ENCODE measurements at regions not wholly inside any gene's neighbourhood (a gene's known extent, or its start where the extent isn't known, plus 50 kb on each side); places are given as distances from the start of the nearest gene placed in this dataset.

DNA sequence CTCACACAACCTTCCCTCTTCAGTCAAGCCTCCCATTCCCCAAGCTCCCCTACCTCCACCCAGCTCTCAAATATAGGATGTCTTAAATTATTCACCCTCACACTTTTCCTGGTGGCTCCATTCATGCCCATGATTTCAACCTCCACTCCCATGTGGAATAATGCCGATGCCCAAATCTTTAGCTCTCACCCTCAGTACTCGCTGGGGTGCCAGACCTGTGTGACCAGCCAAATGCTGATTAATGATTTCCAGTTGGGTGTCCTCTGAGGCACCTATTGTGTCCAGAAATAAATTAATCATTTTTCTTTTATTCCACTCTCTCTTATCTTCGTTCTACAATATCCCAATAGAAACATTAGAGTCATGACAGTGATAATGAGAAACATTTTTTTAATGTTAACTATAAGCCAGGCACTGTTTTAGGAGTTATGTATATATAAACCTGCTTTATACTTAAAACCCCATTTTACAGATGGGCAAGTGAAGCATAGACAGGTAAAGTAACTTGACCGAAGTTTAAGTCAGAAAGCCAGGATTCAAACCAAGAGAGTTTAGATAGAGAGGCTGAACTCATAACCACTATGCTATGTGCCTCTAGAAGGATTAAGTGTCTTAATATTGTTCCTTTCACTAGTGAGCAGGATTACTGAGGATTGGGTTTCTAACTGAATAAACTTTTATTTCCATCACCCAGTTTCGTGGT is 209.7 kb downstream of the DUSP10 start:
- no peak for DNase-seq (ENCODE audit: low spot score)
- ATAC-seq, result no peak

DNA sequence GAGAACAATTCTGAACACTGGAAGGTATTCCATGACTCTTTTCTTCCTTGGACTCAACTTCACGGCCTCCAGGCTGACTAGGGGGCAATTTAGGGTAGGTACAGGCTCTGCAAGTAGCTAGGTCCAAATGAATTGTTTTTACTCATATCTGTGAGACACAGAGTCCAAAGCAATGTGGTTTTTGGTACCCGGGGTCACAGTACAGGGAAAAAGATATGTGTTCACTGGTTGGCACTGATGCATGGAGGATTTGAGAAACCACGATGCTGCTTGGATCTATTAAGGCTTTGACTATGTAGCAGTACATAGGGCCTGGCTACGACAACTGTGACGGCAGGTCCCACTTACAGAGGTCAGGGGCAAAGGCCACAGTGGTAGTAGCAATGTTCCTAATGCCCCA is 200.6 kb downstream of the DUSP10 start:
- ATAC-seq, result peak; percentile 61
- DNase-seq (ENCODE audit: low spot score), result no peak

- peak; percentile 54 for DNase-seq (ENCODE audit: low spot score)
- ATAC-seq, result peak; percentile 88
These were observed 198.3 kb downstream of the DUSP10 start for GRCh38 chr1:221543529-221544120.

DNA sequence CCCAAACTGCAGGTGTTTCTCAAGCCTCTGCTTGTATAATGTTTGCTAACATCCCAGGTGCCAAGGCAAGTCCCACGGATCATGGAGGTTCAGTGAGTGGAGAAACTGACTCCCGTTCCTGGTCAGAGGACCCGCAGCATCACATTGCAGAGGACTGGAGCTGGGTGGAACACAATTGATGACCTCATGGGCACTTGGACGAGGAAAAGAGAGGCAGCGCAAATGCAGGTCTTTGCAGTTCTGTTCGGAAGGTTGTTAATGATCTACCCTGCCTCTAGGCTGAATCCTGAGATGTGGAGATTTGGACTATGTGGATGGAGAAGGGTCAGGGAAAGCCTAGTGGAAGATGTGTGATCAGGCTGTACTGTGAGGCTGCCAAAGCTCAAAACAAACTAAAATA is 192.9 kb downstream of the DUSP10 start:
- ATAC-seq (peak; percentile 85), DNase-seq (ENCODE audit: low spot score) (peak; percentile 87)

- ATAC-seq, result peak; percentile 54
- DNase-seq (ENCODE audit: low spot score), result no peak
These were observed 192.1 kb downstream of the DUSP10 start for GRCh38 chr1:221549815-221550214.

- peak; percentile 48 for DNase-seq (ENCODE audit: low spot score)
- peak; percentile 33 for ATAC-seq
These were observed 189.1 kb downstream of the DUSP10 start for GRCh38 chr1:221552792-221553191.

DNA sequence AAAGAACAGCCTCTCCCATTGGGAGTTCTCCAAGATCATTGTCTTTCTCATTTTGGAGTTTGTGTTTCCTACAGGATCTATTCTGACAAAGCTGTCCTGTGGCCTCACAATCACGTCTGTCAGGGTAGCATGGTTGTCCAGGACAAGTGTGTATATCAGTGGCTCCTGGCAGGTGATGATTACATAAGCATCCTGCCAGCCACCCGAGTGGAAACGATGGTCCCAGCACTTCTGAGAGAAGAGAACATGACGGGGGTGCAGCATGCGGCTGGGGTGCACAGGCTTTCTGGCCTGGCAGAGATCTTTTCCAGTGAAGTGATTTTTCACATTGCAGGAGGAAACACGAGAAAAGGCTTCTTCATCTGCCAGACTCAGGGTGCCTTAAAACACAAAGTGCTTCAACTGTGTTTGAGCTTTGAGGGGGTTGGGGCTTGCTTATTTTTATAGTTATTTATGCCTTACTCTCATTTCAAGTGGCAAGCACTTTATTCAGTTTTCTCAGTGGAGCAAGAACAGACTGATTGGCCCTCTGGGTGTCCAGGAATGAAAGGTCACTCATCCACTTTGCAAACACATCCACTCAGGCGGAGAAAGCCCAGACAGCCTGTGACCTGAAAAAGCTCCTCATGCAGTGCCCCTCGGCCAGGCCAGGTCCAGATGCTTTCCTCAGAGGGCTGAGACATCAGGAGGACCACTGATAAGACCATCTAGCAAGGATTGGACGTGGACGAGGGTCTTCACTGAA is 186.0 kb downstream of the DUSP10 start:
- ATAC-seq (peak; percentile 53), DNase-seq (ENCODE audit: low spot score) (no peak)

DNA sequence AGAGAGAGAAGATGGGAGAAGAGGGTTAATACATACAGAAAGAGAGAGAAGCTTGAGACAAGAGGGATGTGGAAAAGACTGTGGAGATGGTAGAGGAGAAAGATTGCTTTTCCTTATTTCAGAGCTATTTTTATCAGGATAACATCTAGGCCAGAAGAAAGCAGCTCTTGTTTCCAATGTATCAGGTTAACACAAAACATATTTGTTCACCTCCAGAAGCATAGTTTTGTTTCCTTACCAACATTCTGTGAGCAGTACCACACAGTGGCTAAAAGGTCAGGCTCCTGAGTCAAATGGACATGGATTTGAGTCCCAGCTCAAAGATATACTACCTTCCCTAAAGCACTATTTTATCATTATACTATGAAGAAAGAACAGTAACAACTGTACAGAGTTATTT is 185.5 kb downstream of the DUSP10 start:
- ATAC-seq, result no peak

GRCh38 chr1:221557013-221557412 is 184.9 kb downstream of the DUSP10 start:
- no peak for ATAC-seq
- no peak for DNase-seq (ENCODE audit: low spot score)

More for the DNA sequence above, 185.5 kb downstream of the DUSP10 start:
- no peak for DNase-seq (ENCODE audit: low spot score)

- no peak for DNase-seq (ENCODE audit: low spot score)
- ATAC-seq, result no peak
These were observed 183.5 kb downstream of the DUSP10 start for GRCh38 chr1:221558396-221558795.

GRCh38 chr1:221559911-221560310 is 182.0 kb downstream of the DUSP10 start:
- ATAC-seq (no peak), DNase-seq (ENCODE audit: low spot score) (no peak)

GRCh38 chr1:221562542-221563475 is 179.1 kb downstream of the DUSP10 start:
- DNase-seq (ENCODE audit: low spot score) (peak; percentile 75), ATAC-seq (peak; percentile 68)

DNA sequence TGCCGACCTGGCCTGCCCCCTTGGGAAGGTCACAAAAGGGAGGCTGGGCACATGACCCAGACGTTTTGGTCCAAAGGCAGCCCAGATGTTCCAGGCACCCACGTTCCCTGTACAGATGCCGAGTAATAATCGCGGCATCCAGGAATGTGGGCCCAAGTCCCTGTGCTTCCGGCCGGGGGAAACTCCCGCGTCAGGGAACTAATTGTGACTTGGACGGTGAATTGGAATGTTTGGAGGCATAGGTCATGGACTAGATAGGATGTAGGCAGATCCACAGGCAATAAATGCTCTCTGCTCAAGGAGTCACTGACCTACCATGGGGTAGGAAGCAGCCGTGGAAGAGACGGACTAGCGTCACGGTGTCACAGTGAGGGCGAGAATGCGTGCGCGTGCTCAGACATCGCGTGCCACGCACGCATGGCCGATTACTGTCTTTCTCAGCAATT is 178.4 kb downstream of the DUSP10 start:
- ATAC-seq (peak; percentile 74), DNase-seq (ENCODE audit: low spot score) (peak; percentile 87)

DNA sequence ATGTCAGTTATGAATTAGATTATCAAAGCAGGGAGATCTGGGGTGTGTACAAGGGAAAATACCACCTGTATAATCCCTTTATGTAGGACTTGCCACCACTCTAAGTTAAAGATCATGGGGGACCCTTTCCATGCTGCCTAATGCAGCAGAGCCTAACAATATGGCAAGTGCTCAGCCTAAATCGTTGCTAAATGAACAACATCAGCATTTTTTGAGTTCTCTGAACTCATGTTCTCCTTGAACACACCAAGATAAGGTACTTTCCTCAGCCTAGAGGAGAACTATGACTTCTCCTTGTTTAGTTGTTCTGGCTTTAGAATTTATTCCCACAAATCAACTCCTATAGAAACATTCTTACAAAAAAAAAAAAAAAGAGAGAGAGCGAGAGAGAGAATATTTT is 177.0 kb downstream of the DUSP10 start:
- DNase-seq (ENCODE audit: low spot score) (no peak), ATAC-seq (no peak)

- DNase-seq (ENCODE audit: low spot score) (no peak), ATAC-seq (no peak)
These were observed 176.2 kb downstream of the DUSP10 start for GRCh38 chr1:221565711-221566110.

GRCh38 chr1:221567859-221568507 is 173.9 kb downstream of the DUSP10 start:
- DNase-seq (ENCODE audit: low spot score) (no peak), ATAC-seq (peak; percentile 19)

DNA sequence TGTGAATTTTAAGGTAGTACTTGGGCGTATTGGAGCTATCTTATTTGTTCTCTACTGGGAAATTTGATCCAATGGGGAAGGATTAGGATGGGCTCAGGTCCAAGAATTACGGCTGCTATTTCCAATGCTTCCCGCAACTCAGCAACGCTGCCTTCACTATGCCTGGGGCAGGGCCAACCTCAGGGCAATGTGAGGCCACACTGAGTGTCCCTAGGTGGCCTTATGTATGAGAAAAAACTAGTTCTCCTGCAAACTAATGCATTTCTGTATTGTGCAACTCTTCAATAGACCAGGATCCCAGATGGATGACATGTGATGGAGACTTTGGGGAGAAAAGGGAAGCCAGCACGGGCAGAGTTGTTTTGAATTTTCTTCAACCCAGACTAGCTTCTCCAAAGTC is 168.1 kb downstream of the DUSP10 start:
- DNase-seq (ENCODE audit: low spot score) (no peak), ATAC-seq (peak; percentile 66)

GRCh38 chr1:221574529-221574928 is 167.4 kb downstream of the DUSP10 start:
- no peak for ATAC-seq

GRCh38 chr1:221575605-221576004 is 166.3 kb downstream of the DUSP10 start:
- ATAC-seq, result no peak
- DNase-seq (ENCODE audit: low spot score), result no peak

More at GRCh38 chr1:221574529-221574928, 167.4 kb downstream of the DUSP10 start:
- DNase-seq (ENCODE audit: low spot score), result no peak

- DNase-seq (ENCODE audit: low spot score), result no peak
- ATAC-seq, result no peak
These were observed 165.6 kb downstream of the DUSP10 start for GRCh38 chr1:221576268-221576667.

Data from left lobe of liver (tissue), 2 donors.